Progenitor cell of endocrine pancreas (in vitro differentiated cells): ENCODE measurements at regions not wholly inside any gene's neighbourhood (a gene's known extent, or its start where the extent isn't known, plus 50 kb on each side); places are given as distances from the start of the nearest gene placed in this dataset.

Source experiments
- DNase-seq: peaks from one replicate; pipeline ENCODE4 v3.0.0; 2021; ENCODE audit warnings: low spot score; ENCODE audit not compliant: unreplicated experiment
- H3K27ac Mint-ChIP-seq: 2 replicates; pipeline ENCODE4 v1.8.0; 2021; ENCODE audit warnings: mild to moderate bottlenecking, moderate library complexity, mixed read lengths
- H3K27me3 Mint-ChIP-seq: 2 replicates; pipeline ENCODE4 v1.8.0; 2021; ENCODE audit warnings: mixed read lengths
- H3K36me3 Mint-ChIP-seq: 2 replicates; pipeline ENCODE4 v1.8.0; 2022; ENCODE audit warnings: mixed read lengths; ENCODE audit not compliant: insufficient read depth
- H3K4me1 Mint-ChIP-seq: 2 replicates; pipeline ENCODE4 v1.8.0; 2021; ENCODE audit warnings: low read depth, mixed read lengths
- H3K4me3 Mint-ChIP-seq: 2 replicates; pipeline ENCODE4 v1.8.0; 2021; ENCODE audit warnings: low read depth, mild to moderate bottlenecking, moderate library complexity, mixed read lengths
- H3K9me3 Mint-ChIP-seq: 2 replicates; pipeline ENCODE4 v1.8.0; 2021; ENCODE audit warnings: low read depth, mixed read lengths
- TF ChIP-seq, protein P1 (sequence below): fragments of 200-600 bp; sonication (generic); IDR thresholded peaks from one replicate; pipeline ENCODE4 v1.5.0; 2021; ENCODE audit warnings: antibody characterized with exemption, mild to moderate bottlenecking; ENCODE audit not compliant: unreplicated experiment

DNA sequence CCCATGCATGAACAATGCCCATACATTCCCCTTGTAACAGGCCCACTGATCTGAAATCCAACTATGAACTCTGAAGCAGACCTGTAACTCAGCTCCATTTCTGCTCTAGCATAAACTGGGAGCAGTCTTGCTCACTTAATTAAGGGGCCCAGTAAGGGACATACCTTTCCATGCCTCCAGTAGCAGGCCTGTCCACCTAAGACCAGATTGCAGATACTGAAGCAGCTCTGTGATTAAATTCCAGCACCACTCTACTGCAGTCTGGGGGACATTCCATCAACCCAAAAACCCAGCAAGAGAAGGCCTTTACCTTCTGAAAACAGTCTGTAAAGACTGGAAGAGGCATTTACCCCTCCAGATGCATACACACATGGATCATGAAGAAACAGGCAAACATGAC, 162.0 kb upstream of the NEIL3 start:
- TF ChIP-seq, protein P1, sequence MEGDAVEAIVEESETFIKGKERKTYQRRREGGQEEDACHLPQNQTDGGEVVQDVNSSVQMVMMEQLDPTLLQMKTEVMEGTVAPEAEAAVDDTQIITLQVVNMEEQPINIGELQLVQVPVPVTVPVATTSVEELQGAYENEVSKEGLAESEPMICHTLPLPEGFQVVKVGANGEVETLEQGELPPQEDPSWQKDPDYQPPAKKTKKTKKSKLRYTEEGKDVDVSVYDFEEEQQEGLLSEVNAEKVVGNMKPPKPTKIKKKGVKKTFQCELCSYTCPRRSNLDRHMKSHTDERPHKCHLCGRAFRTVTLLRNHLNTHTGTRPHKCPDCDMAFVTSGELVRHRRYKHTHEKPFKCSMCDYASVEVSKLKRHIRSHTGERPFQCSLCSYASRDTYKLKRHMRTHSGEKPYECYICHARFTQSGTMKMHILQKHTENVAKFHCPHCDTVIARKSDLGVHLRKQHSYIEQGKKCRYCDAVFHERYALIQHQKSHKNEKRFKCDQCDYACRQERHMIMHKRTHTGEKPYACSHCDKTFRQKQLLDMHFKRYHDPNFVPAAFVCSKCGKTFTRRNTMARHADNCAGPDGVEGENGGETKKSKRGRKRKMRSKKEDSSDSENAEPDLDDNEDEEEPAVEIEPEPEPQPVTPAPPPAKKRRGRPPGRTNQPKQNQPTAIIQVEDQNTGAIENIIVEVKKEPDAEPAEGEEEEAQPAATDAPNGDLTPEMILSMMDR = no peak
- no peaks in the 10 kb centered on the region for H3K4me1 Mint-ChIP-seq
- no peaks in the 10 kb centered on the region for H3K27me3 Mint-ChIP-seq
- no peak overlapping the region for H3K27ac Mint-ChIP-seq
- H3K9me3 Mint-ChIP-seq = peaks cover 5% of the 10 kb centered on the region
- H3K4me3 Mint-ChIP-seq = no peak overlapping the region
- no peak for DNase-seq
- H3K36me3 Mint-ChIP-seq = no peaks in the 10 kb centered on the region

DNA sequence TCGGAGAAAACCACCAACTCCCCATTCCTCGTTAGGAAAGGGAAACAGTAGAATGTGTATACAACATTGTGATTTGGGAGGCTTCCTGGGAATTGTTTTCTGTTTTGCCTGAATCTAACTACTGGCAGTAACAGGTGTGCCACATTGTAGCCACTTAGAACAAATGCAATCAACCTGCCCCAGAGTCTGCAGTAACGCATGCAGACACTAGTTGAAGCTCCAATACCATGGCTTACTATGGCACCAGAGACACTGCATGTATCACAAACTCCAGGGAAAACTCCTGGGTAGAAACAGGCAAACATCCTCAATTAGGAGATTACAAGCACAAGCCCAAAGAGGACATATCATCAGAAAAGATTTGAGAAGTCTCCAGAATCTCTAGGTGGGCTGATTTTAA, 154.2 kb upstream of the NEIL3 start:
- H3K27ac Mint-ChIP-seq = no peak overlapping the region
- H3K4me3 Mint-ChIP-seq = no peak overlapping the region

DNA sequence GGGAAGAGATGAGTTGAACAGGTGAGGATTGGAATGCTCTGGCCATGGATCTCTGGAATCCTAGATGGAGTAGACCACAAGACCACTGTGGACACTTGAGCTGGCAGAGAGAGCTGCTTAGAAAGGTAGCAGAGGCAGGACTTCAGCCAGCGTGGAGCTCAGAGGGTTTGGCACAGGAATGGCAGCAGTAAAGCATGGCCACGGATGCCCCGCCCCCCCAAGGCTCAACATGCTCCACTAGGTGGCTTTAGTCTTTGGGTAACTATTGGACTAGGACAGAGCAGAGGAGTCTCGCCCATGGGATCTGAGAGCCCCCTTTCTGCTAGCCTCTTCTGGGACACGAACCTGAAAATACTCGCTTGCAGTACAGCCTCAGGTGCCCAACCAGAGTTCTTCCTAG, 150.1 kb upstream of the NEIL3 start:
- DNase-seq = no peak
- no peaks in the 10 kb centered on the region for H3K27me3 Mint-ChIP-seq
- no peaks in the 10 kb centered on the region for H3K36me3 Mint-ChIP-seq
- no peaks in the 10 kb centered on the region for H3K4me1 Mint-ChIP-seq
- H3K27ac Mint-ChIP-seq = no peak overlapping the region
- peaks cover 2% of the 10 kb centered on the region for H3K9me3 Mint-ChIP-seq
- H3K4me3 Mint-ChIP-seq = no peak overlapping the region
- TF ChIP-seq, protein P1 = no peak

More for the DNA sequence above, 154.2 kb upstream of the NEIL3 start:
- no peak for DNase-seq
- H3K9me3 Mint-ChIP-seq = peaks cover 5% of the 10 kb centered on the region
- no peaks in the 10 kb centered on the region for H3K36me3 Mint-ChIP-seq
- TF ChIP-seq, protein P1 = no peak
- H3K27me3 Mint-ChIP-seq = no peaks in the 10 kb centered on the region
- H3K4me1 Mint-ChIP-seq = no peaks in the 10 kb centered on the region

DNA sequence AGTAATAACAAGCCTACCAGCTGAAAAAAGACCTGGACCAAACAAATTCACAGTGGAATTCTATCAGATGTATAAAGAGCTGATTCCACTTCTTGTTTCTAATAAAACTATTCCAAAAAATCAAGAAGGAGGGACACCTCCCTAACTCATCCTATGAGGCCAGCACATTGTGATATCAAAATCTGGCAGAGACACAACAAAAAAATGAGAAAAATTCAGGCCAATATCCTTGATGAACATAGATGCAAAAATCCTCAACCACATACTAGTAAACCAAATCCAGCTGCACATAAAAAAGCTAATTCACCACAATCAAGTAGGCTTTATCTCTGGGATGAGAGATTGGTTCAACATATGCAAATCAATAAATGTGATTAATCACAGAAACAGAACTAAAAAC, 147.9 kb upstream of the NEIL3 start:
- Mint-ChIP-seq H3K36me3 (no peaks in the 10 kb centered on the region), H3K27ac (no peak overlapping the region), H3K4me3 (no peak overlapping the region), H3K9me3 (peaks cover 2% of the 10 kb centered on the region), H3K27me3 (no peaks in the 10 kb centered on the region), H3K4me1 (peaks cover 3% of the 10 kb centered on the region)
- DNase-seq = no peak
- TF ChIP-seq, protein P1 = no peak

DNA sequence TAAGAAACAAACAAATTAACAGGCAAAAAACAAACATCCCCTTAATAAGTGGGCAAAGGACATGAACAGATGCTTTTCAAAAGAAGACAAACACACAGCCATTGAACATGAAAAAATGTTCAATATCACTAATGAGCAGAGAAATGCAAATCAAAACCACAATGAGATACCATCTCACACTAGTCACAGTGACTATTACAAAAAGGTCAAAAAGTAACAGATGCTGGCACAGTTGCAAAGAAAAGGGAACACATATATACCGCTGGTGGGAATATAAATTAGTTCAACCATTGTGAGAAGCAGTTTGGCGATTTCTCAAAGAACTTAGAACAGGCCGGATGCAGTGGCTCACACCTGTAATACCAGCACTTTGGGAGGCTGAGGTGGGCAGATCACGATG, 146.1 kb upstream of the NEIL3 start:
- Mint-ChIP-seq H3K4me1 (peaks cover 3% of the 10 kb centered on the region), H3K27me3 (no peaks in the 10 kb centered on the region), H3K36me3 (no peaks in the 10 kb centered on the region), H3K4me3 (no peak overlapping the region), H3K9me3 (peaks cover 2% of the 10 kb centered on the region), H3K27ac (no peak overlapping the region)
- TF ChIP-seq, protein P1 = no peak
- no peak for DNase-seq

DNA sequence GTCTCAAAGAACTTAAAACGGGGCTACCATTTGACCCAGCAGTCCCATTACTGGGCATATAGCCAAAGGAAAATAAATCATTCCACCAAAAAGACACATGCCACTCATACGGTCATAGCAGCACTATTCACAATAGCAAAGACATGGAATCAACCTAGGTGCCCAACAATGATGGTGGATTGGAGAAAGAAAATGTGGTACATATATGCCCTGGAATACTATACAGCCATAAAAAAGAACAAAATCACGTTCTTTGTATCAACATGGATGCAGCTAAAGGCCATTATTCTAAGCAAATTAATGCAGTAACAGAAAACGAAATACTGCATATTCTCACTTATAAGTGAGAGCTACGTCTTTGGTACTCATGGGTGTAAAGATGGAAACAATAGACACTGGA, 138.1 kb upstream of the NEIL3 start:
- Mint-ChIP-seq H3K27ac (no peak overlapping the region), H3K36me3 (no peaks in the 10 kb centered on the region), H3K4me3 (no peak overlapping the region), H3K9me3 (peaks cover 4% of the 10 kb centered on the region), H3K27me3 (no peaks in the 10 kb centered on the region), H3K4me1 (no peaks in the 10 kb centered on the region)
- TF ChIP-seq, protein P1 = no peak
- no peak for DNase-seq
